Loucy (cell line): ENCODE measurements at regions not wholly inside any gene's neighbourhood (a gene's known extent, or its start where the extent isn't known, plus 50 kb on each side); places are given as distances from the start of the nearest gene placed in this dataset.

ENCODE experiments used
- EZH2phosphoT487 ChIP-seq: fragments of 200-600 bp; IDR thresholded peaks from 2 replicates; pipeline ENCODE4 v1.6.1; 2018; ENCODE audit warnings: antibody characterized with exemption, mild to moderate bottlenecking, moderate library complexity, borderline replicate concordance
- TF ChIP-seq, protein P1 (sequence below): fragments of 200-600 bp; sonication (generic); conservative IDR thresholded peaks from 2 replicates; pipeline ENCODE4 v1.5.1; 2014; ENCODE audit warnings: mild to moderate bottlenecking, antibody characterized with exemption, low read length

DNA sequence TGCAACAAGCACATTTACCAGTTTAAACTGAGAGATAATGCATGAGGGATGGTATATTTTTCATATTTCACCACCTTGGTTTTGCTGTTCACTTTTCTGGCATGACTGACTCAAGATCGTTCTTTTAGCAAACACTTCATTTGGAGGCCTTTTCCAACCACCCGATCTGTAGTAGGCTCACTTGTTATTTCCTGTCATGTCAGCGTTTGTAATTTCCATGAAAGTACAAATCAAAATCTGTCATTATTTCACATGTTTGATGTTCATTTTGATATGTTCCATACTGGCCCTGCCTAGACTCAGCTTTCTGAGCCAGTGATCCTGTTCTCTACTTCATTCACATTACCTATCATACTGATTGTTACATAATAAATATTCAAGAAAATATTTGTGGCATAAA is 1888.3 kb upstream of the PCDH7 start:
- TF ChIP-seq, protein P1, sequence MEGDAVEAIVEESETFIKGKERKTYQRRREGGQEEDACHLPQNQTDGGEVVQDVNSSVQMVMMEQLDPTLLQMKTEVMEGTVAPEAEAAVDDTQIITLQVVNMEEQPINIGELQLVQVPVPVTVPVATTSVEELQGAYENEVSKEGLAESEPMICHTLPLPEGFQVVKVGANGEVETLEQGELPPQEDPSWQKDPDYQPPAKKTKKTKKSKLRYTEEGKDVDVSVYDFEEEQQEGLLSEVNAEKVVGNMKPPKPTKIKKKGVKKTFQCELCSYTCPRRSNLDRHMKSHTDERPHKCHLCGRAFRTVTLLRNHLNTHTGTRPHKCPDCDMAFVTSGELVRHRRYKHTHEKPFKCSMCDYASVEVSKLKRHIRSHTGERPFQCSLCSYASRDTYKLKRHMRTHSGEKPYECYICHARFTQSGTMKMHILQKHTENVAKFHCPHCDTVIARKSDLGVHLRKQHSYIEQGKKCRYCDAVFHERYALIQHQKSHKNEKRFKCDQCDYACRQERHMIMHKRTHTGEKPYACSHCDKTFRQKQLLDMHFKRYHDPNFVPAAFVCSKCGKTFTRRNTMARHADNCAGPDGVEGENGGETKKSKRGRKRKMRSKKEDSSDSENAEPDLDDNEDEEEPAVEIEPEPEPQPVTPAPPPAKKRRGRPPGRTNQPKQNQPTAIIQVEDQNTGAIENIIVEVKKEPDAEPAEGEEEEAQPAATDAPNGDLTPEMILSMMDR = no peak
- no peak for TF ChIP-seq EZH2phosphoT487
